ENCODE measurements at regions not wholly inside any gene's neighbourhood (a gene's known extent, or its start where the extent isn't known, plus 50 kb on each side); places are given as distances from the start of the nearest gene placed in this dataset.

DNA sequence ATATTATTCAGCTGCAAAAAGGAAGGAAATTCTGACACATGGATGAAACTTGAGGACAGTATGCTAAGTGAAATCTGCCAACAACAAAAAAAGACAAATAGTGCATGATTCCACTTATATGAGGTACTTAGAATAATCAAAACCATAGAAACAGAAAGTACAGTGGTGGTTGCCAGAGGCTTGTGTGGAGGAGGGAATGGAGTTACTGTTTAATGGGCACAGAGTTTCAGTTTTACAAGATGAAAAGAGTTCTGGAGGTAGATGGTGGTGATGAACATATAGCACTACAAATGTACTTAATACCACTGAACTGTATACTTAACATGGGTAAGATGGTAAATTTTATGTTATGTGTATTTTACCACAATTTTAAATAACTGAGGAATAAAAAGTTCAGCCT is 212.0 kb upstream of the KLF3 start:
- TF ChIP-seq, protein P1, sequence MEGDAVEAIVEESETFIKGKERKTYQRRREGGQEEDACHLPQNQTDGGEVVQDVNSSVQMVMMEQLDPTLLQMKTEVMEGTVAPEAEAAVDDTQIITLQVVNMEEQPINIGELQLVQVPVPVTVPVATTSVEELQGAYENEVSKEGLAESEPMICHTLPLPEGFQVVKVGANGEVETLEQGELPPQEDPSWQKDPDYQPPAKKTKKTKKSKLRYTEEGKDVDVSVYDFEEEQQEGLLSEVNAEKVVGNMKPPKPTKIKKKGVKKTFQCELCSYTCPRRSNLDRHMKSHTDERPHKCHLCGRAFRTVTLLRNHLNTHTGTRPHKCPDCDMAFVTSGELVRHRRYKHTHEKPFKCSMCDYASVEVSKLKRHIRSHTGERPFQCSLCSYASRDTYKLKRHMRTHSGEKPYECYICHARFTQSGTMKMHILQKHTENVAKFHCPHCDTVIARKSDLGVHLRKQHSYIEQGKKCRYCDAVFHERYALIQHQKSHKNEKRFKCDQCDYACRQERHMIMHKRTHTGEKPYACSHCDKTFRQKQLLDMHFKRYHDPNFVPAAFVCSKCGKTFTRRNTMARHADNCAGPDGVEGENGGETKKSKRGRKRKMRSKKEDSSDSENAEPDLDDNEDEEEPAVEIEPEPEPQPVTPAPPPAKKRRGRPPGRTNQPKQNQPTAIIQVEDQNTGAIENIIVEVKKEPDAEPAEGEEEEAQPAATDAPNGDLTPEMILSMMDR (IDR thresholded peaks at IDR 0.05), result no peak
- TF ChIP-seq POLR2A (IDR thresholded peaks at IDR 0.05), result no peak

Measured in breast epithelium (tissue), 3 donors.